ENCODE measurements at regions not wholly inside any gene's neighbourhood (a gene's known extent, or its start where the extent isn't known, plus 50 kb on each side); places are given as distances from the start of the nearest gene placed in this dataset.

DNA sequence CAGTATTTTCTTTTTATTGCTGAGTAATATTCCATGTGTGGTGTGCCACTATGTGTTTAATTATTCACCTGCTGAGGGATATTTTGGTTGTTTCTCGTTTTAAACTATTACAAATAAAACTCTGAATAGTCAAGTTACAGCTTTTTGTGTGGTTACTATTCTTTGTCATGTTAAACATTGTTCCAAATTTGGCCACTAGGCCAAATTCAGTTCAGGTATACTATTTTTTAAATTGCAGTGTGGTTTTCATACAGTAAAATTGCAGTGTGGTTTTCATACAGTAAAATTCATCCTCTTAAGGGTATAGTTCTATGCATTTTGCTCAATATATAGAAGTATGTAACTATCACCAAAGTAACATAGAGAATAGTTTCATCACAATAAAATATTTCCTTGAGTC is 97.4 kb upstream of the FAM3C start:
- no peak for DNase-seq

DNA sequence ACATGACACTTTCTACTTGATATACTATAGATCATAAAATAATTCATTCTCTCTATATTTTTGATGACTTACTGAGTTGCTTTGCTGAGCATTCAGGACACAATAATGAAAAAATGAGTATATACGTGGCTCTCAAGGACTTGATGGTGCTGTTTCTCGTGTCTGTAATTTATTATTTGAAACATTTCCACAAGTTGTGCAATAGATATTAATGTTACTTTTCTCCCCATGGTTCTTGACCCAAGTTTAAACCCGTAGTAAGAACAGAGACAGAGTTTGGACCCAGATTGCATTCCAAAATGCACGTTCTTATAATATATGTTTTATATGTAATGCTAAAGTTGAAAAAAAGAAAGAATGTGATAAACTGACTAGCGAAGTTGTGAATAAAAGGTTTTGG is 94.2 kb upstream of the FAM3C start:
- DNase-seq = no peak

DNA sequence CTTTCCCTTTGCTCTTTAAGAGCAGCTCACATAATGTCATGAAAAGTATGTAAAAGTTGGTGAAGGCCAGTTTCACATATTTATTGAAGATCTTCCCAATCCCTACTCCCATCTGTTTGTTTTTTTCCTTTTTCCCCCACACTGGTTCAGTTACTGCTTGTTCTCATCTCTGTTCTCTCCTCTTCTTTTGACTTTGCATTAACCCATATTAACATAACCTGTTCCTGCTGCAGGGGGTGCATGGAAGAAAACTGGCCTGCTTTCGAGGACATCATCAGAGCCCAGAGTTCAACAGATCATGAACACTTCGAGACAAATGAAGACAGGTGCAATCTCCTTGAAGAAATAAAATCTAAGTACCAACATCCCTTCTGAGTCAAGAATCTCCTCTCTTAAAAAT is 93.3 kb upstream of the FAM3C start:
- no peak for DNase-seq

DNA sequence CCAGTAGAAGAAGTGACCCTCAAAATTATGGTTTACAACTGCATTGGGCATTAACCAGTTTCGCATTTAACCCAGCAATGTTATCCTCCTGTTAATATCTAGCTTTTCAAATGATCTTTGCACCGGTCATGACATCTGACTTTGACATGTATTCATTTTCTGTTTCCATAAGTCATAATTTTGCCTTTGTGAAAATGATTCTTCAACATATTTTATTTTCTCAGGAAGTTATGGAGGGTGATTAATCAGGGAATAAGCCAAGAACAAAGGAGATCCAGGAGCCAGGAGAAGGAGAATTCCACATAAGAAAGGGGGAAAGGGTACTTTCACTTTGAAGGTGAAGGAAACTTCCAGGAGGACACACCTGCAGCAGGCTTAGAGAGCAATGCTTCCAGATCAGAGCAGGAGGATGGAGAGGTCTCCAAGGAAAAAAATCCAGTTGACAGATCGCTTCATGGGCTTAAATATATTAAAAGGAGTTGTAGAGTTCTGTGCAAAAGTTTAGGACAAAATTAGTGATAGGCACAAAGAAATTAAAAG is 92.1 kb upstream of the FAM3C start:
- DNase-seq = no peak

GRCh38 chr7:121486590-121486989 is 90.5 kb upstream of the FAM3C start:
- DNase-seq = no peak

- DNase-seq = peak; percentile 29
These were observed 89.5 kb upstream of the FAM3C start for GRCh38 chr7:121485467-121486243.

- no peak for DNase-seq
These were observed 88.1 kb upstream of the FAM3C start for GRCh38 chr7:121484089-121484763.

- no peak for DNase-seq
These were observed 84.6 kb upstream of the FAM3C start for GRCh38 chr7:121480566-121481335.

GRCh38 chr7:121480058-121480457 is 84.0 kb upstream of the FAM3C start:
- no peak for DNase-seq

- no peak for DNase-seq
These were observed 83.4 kb upstream of the FAM3C start for GRCh38 chr7:121479466-121479865.

DNA sequence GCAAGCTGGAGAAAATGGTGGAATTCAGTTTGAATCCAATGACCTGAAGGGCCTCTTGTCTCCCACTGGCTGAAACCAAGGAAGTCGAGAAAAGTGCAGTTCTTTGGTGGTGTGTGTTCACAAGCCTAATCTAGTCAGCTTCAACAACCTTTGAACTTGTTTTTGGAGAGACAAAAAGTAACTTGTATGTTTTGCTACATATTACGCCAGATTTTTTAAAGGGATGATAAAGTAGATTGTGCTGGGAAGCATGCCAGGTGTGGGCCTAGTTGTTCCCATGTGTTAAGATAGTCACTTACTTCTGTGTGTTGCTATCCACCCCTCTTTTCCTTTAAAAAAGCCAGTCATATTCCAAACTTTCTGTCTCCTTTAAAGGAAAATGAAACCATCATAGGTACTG is 79.7 kb upstream of the FAM3C start:
- no peak for DNase-seq

GRCh38 chr7:121474301-121474673 is 78.2 kb upstream of the FAM3C start:
- DNase-seq = no peak

DNA sequence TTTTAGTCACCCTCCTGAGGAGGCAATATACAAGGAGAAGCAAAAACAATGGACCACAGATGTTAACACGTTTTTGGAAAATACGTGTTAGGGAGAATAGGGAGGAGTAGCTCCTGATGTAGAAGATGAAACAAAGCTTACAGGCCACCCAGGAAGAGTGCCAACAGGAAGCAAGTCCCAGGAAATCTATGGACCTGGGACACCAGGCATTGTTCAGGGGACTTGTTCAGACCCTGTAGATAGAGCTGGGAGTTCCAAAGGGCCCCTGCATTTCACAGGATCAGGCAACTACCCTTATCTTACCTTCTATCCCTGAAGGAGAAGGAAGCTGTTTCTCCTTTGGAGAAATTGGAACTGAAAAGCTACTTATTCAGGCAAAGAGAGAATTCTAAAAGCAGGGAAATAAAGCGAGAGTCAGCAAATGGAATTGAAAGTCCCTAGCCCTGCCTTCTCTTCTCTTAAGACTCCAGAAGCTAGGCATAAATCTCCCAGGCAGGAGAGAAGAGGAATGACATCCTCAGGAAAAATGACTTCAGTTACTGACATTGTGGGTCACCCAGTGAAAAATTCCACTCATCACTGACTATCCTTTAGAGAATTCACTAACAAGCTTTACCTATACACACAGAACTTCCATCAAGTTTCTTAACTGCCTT is 77.7 kb upstream of the FAM3C start:
- no peak for DNase-seq

- DNase-seq = no peak
These were observed 70.3 kb upstream of the FAM3C start for GRCh38 chr7:121466455-121466854.

DNA sequence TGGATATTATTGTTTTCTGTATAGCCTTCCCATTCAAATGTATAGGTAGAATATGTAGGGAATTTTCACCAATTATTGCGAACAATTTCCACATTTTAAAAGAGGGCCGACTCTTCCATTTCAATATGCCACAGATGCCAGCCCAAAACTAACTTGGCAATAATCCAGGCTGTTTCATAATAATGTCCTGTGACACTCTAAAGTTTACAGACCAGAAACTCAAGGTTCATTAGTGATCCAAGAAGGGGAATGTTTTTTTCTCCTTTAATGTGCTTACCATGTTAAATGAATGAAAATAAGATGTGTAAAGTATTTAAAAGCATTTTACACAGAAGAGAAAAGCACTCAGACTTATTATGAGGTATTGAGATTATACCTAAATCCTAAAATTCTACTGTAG is 63.0 kb upstream of the FAM3C start:
- DNase-seq = no peak

- DNase-seq = no peak
These were observed 60.8 kb upstream of the FAM3C start for GRCh38 chr7:121456785-121457359.

- DNase-seq = no peak
These were observed 59.9 kb upstream of the FAM3C start for GRCh38 chr7:121456015-121456414.

- DNase-seq = no peak
These were observed 56.3 kb upstream of the FAM3C start for GRCh38 chr7:121452389-121452788.

GRCh38 chr7:121451367-121452094 is 55.4 kb upstream of the FAM3C start:
- DNase-seq = no peak

DNA sequence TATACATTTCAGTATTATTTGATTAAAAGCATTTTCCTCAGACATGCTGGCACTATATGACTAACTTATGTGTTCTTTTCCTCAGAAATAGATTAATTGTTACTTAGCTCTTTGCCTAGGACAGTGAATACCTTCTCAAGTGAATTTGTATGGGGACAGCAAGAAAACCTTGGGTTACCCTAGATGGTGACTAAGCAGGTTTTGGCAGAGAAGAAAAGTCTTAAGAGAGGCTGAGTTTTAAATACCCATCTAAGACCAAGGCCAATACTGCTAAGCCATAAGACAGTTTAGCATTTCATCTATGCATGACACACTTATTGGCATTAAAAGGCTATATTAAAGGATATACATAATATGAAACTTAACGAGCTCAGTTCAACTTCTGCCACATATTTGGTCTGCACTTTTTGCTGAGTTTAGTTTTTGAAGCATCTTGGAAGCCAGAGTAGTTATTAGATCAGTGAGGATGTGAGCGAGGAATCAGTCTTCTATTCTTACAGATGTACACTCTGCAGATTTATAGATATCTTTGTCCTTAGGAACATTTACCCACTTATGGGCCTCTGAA is 54.6 kb upstream of the FAM3C start:
- DNase-seq = no peak

DNA sequence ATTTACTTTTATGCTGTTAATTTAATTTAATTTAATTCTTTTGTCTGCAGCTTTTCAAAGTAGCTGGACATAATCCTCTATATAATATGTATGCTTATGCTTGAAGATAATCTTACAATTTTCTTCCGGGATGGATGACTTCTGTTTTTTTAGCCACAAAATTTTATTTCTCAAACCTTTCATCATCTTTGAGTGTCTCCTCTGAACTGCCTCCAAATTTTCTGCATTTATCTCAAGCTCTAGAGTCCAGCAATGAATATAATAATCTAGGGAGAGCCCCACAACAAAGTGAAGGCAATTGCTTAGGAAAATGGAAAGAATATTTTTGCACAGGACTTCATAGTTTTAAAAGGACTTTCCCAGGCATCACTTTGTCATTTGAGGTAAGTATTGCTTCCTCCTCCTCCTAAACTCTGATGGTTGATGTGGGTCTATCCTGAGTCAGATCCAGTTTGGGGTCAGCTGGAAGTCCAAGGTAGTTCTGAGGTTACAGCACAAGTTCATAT is 53.7 kb upstream of the FAM3C start:
- no peak for DNase-seq

Data from occipital lobe (tissue), 1 donor.